HG03521 (cell line): ENCODE measurements at regions not wholly inside any gene's neighbourhood (a gene's known extent, or its start where the extent isn't known, plus 50 kb on each side); places are given as distances from the start of the nearest gene placed in this dataset.
"Not testable (repeated sequence)": the region's sequence is repeated elsewhere in the genome, so short reads cannot be mapped to it uniquely, and the experiment has no call there.

Experiments used
- ATAC-seq: cut with Tn5 transposase; IDR thresholded peaks from one replicate; pipeline ENCODE4 v1.9.1; 2021; ENCODE audit warnings: mild to moderate bottlenecking, moderate library complexity; ENCODE audit not compliant: unreplicated experiment

DNA sequence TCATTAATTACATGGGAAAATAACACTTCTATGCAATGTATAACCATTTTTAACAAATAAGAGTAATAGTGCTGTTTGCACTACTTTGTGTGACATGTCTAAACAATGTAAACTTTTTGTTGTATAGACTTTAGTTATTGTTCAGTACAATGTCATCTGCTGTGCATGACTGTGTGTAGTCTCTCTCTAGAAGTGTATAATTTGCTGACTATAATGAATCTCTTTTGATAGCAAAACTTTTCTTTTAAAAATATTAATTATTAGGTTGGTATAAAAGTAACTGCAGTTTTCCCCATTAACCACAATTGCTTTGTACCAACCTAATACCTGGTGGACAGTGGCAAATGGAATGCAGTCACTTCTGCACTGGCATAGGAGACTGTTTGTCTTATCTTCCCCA is 124.2 kb upstream of the SGK1 start:
- no peak for ATAC-seq

DNA sequence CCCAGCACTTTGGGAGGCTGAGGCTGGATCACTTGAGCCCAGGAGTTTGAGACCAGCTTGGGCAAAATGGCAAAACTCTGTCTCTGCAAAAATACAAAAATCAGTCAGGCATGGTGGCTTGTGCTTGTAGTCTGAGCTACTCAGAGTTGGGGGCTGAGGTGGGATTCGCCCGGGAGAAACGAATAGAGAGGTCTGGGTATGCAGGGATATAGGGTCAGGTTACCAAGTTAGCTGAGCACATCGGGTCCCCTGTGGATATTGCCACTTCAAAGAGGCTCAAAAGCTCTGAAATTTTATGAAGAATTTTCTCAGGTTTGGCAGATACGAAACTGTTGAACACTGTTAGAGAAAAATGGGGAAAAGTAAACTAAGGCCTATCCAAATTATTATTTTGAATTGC is 120.9 kb upstream of the SGK1 start:
- no peak for ATAC-seq

DNA sequence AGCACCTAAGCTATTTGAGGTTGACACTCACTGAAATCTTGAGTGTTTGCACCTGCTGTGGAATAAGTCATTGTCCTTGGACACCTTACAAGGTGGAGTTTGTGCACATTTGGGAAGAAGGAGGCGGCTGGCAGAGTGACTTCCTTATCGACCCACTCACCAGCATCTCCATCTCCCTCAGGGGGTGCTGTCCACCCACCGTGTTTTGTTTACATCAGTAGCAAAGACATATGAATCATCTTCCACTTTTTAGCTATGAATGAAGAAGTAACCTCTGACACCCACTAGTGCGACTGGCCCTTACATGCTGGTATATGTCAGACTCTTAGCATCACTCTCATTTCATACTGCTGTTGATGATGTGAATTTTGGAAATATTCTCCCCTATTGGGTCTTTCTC is 119.5 kb upstream of the SGK1 start:
- ATAC-seq: no peak

DNA sequence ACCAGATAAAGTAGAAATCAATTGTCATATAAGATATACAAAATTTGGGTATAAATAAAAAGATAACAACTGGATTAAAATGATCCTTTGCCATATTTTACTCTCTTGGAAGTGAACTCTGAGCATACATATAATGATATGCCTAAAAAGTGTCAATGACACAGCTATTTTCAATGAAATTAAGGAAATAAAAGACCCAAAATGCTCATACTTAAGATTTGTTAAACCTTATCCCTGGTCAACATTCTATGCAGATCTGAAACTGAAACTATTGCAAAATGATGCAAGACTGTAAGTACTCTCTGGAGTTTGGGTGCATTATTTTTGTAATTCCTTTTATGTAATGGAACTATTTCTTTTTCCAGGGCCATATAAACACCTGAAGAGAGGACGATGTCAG is 119.0 kb upstream of the SGK1 start:
- ATAC-seq: no peak

DNA sequence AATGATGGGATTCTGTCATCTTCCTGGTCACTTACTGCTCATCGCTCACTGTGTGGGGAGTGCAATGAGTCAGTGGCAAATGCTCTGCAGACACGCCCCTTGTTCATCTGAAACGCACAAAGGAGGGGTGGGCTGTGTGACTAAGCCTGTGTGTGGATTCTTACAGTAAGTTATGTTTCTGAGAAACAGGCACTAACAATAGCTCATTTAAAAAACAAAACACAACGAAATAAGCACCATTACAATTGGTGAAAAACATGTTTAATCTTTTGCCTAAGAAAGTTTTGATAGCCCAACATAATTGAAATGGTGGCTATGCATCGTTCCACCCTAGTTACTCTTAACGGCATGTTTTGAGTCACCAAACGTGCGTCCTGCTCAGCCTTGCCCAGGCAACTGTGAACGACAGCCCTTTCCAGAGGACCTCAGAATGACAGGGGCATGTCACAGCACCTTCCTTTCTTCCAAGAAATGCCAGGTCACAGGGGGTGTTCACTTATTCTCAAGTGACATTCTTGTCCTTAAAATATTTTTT is 118.4 kb upstream of the SGK1 start:
- peak; percentile 86 for ATAC-seq

DNA sequence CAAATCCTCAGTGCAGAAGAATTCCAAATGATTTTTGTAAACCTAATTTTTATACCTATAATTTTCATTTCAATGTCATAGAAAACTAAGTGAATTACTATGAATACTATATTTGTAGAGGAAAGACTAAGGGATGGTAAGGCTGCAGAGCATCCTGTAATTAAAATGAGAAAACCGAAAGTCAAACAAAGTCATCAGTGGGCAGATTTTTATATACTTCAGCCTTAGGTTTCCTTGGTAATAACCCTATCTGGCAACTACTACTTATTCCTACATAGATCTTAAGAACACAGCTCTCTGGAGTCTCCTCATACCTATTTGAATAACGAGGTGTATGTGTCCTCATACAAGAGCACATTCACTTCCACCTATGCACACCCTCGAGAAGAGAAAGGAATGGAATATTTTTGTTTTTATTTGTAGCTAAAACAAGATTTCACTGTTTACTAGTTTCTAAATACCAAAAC is 117.9 kb upstream of the SGK1 start:
- no peak for ATAC-seq

DNA sequence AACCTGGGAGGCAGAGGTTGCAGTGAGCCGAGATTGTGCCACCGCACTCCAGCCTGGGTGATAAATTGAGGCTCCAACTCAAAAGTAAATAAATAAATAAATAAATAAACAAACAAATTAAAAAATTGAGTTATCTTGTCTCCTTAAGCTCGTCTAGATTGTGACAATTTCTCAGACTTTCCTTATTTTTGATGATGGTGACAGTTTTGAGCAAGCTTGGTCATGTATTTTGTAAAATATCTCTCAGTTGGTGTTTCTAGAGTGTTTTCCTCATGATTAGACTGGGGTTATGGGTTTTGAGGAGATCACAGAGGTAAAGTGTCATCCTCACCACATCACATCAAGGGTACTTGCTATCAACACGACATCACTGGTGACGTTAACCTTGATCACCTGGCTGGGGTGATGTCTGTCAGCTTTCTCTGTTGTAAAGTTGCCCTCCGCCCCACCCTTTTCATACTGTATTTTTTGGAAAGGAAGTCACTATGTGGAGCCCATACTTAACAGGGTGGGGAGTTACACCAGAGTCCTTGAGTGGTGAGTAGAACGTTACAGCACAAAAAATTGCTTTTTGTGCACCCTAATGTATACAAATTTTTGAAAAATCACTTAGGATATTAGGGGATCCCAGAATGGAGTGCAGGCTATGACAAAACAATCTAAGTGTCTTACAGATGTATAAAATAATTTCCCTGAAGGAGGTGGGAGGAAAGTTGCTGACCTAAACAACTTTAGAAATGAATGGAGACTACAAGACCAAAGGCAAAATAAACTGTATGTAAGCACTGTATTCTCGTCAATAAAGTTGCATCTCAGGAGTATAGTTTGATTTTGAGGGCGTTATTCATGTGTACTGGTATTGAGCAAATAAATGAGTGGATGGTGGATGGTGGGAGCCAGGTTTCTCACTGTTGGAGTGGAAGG is 116.4 kb upstream of the SGK1 start:
- no peak for ATAC-seq

DNA sequence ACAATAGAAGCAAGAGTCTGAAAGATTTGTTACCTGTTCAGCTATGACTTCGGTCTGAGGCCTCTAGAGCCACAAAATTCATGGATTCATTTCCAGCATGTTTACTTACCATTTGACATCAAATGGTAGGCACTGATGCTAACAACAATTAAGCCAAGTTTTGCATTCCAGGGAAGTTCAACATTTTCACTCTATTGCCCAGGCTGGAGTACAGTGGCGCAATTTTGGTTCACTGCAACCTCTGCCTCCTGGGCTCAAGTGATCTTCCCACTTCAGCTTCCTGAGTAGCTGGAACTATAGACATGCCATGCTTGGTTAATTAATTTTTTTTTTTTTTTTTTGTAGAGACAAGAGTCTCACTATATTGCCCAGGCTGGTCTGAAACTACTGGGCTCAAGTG is 114.1 kb upstream of the SGK1 start:
- ATAC-seq: no peak

DNA sequence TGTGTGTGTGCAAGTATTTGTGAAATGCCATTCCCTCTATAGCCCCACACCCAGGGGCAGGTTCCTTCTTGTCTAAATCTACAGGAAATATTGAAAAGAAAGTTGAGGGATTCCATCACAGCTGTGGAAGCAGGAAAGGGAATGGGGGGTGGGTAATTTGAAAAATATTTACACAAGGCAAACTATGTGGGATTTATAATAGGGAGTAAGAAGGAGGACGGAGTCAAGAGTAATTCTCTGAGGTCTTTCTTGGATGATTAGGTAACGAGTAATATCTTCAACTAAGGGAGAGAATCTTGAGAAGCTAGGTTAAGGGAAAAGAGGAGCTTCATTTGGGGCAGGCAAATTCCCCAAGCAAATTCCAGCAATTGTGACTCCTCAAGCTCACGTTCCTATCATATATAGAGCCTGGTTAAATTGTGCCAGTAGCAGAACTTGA is 113.5 kb upstream of the SGK1 start:
- ATAC-seq: no peak

DNA sequence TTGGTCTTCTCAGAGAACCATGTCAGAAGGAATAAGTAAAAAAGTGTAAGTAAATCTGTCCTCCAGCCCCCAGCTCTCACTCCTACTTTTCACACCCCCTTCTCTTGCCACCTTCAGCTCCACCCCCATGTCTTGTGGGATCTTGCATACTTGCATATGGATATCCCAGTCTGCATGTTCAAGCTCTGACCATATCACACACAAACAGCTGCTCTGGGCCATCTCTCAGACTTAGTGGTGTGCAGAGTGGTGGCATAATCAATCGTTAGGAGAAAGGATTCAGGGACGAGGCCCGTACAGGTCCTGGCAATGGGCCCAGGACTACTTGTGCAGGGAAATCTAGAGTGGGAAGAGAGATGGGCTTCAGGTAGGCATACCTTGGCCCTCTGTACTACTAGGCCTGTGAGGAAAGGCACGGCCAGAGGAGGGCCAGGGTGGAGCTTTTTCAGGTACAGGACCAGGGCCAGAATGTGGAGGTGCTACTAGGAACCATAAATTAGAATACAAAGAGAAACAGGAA is 112.0 kb upstream of the SGK1 start:
- no peak for ATAC-seq

DNA sequence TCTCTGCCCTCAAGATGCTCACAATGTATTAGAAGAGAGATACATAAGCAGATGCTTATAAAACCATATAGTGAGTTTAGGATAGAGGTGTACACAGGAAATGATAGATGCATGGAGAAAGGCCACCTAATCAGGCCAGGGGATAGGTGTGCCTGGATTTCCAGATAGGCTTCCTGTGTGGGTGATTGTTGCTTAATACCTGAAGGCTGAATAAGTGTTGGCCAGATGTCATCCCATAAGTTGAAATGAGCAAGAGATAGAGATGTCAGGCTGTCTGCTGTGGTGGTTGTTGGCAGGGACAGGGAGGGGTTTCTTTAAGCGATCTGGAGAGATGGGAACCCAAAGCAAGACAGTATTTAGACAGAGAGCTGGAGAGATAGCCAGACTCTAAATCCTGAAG is 109.8 kb upstream of the SGK1 start:
- ATAC-seq: no peak

DNA sequence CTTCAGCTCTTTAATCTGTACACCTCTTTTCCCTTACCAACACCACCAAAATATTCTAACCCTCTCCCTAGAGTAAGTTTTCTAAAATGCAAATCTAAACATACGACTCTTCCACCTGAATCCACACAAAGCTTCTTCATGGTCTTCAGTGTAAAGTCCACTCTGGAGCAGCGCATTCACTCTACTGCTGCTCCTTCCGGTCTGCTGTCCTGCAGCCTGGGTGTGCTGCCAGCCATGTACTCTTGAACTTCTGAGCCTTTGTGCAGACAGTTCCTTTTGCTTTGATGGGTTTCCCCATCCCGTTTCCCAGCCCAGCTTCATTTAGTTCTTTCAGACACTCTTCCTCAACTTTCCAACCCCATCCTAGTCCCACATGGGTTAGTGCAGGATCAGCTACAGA is 108.7 kb upstream of the SGK1 start:
- ATAC-seq: no peak

DNA sequence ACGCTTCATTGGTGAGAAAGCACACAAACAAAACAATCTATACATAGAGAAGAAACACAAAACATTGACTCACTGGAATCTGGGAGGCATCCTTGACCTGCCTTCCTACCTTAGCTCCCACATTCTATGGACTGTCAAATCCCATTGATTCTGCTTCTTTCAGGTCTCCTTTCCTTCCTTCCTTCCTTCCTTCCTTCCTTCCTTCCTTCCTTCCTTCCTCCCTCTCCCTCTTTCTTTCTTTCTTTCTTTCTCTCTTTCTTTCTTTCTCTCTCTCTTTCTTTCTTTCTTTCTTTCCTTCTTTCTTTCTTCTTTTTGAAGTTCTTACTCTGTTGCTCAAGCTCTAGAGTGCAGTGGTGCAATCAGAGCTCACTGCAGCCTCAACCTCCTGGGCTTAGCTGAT is 108.0 kb upstream of the SGK1 start:
- ATAC-seq: not testable (repeated sequence)

DNA sequence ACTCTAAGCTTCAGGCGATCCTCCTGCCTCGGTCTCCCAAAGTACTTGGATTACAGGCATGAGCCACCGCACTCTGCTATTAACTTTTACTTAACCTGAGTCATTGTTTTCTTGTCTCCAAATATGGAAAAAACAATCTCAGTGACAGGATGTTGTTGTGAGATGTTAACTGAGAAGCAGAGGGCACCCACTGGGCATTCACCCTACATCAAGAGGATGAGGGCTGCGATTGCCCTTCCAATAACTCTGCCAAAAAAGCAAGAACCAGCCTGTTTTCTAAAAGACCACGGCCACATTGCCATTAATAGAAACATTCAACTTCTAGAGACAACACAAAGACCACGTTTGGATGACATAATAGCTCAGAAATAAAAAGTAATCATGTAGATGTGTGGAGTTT is 107.6 kb upstream of the SGK1 start:
- no peak for ATAC-seq

DNA sequence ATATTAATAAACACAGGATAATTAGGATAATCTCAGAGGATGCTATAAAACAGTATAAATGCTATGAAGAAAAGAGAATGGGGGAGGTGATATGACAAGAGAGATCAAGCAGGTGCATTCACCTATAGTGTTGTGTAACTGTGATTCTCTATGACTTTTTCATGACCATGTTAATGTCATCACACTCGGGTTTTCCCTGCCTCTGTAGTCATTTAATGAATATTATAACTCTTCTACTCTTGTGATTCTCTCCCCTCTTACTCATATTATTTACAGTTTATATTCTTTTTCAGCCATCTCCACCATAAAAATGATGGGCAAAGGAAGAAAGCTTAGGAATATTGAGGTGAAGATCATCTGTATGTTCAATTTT is 106.9 kb upstream of the SGK1 start:
- no peak for ATAC-seq

DNA sequence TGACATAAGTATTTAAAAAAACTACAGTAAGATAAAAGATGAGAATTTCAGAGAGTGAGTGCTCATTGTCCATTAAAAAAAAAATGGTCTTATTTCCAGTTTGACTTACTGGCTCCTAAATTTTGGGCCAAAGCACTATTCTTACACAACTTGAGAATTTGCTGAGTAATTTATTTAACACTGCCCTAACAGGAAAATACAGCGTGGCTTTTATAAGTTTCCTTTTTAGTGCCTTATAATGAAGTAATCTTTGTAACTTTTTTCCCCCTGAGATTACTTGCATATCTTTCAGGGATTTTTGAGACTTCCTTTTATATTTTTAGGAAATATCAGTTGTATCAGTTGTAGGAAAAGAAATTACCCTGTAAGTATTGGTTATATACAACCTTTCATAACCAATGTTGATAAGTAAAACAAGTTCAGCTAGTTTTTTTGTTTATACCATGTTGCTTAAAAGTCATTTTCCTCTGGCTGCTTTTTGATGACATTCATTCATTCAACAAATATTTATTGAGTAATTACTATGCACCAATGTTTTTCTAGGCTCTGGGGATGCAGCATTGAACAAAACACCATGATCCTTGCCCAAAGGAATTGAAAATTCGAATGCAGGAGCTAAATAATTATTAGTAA is 106.4 kb upstream of the SGK1 start:
- no peak for ATAC-seq

DNA sequence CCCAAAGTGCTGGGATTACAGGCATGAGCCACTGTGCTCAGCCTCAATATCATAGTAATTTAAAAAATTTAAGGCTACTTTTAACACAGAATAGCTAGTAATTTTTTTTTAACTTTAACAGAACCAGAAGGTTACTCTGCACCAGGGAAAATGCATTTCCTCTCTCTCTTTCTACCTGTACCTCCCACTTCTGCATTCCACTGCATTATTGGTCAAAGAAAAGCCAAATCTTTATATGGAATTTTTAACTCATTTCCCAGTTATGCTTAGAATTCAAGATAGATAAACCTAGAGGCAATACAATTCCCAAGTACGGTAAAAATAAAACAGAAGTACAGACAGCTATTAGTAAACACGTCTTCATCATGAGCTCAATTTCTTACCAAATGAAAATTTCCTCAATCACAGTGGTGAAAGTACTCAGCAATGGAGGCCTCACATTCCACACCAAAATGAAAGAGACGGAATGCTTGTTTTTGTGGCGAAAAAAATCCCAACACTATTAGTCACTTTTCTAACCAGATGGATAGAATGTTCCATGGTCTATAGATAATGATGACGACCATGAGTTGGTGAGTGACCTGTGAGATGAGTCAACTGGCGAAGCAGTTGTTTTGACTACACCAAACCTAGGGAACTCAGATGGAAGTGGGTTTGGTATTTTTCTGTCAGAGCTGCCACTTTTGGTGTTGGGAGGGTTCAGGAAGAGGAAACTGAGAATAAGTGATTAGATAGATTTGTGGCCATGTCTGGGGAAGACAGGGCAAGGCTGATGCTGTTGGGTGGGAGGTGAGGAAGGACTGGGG is 104.7 kb upstream of the SGK1 start:
- no peak for ATAC-seq

DNA sequence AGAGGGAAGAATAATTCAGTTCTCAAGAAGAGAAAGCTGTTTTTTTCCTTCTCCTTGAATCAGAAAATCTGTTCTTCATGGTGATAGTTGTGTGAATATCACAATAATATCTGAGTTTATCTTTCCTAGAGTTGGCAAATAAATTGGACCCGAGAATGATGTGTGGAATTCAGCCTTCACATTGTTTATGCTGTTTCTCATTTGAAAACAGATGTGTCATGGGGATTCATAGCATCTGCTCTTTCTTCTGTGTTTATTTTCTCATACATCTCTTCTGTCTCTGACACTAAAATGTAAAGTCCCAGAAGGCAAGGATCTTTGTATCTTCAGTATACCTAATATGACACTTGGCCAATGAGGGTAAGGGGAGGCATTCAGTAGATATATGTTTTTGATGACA is 103.6 kb upstream of the SGK1 start:
- ATAC-seq: no peak

DNA sequence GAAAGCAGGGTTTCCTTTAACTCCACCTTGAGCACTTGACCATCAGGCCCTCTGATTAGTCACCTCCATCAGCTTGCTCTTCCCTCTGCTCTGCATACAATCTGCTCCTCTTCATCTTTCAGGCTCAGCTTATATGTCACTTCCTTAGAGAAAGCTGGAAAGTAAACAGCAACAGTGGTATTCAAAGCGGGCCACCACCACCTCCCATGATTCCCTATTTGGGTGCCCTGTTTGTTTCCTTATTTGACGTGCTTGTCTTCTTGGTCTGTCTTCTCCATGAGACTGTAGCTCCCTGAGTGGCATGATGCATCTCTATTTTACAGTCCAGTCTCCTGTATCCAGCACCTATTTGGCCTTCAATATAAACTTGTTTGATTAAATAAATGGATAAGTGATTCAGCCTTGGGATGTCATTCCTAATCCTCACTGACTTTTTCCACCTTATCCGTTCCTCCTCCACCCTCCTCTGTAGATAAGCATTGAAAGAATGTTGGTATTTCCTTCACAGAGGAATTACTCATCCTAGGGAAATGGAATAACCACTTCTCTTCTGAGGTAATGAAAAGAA is 102.8 kb upstream of the SGK1 start:
- no peak for ATAC-seq

DNA sequence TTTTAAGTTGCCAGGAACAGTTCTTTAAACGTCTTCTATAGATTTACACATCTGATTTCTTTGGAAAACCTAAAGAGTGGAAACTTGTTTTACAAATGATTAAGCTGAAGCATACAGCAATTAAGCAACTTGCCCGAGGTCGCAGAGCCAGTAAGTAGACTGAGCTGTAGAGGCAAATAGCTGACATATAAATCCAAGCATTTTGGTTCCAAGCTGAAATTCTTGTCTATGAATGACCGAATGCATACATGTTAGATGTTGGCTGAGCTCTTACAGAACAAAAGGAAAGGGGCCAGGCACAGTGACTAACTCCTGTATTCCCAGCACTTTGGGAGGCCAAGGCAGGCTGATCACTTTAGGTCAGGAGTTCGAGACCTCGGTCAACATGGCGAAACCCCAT is 101.8 kb upstream of the SGK1 start:
- ATAC-seq: no peak
